ENCODE measurements at regions not wholly inside any gene's neighbourhood (a gene's known extent, or its start where the extent isn't known, plus 50 kb on each side); places are given as distances from the start of the nearest gene placed in this dataset.
"Not testable (repeated sequence)": the region's sequence is repeated elsewhere in the genome, so short reads cannot be mapped to it uniquely, and the experiment has no call there.

DNA sequence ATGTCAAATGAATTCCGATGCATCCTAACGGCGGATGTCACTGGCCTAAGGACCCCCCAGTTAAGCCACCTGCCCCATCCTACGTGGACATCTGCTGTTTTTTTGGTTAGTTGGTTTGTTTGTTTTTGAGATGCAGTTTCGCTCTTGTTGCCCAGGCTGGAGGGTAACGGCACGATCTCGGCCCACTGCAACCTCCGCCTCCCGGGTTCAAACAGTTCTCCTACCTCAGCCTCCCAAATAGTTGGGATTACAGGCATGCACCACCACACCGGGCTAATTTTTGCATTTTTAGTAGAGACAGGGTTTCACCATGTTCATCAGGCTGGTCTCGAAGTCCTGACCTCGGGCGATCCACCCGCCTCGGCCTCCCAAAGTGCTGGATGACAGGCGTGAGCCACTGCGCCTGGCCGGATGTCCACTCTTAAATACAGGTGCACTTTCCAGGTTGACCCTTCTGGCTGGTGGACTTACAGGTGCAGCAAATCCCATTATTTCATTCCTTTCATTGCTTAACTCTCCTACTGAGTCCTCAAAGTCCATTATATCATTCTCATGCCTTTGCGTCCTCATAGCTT lies 206.2 kb downstream of the CRLF2 start:
- DNase-seq: no peak

DNA sequence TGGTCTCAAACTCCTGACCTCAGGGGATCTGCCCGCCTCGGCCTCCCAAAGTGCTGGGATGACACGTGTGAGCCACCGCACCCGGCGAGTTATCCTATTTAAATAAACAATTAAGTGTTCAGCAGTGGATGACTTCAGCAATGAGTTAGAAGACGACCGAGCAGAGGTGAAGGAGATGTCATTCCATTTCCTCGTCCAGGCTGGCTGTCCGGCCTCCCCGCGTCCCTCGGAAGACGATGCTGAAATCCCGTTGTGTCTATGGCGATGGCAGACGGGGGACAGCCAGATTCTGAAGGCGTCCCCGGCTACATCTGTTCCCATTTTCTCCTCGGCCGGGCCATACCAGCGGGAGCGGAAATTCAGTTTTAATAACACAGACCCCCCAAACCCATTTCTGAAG lies 209.8 kb downstream of the CRLF2 start:
- DNase-seq: no peak

DNA sequence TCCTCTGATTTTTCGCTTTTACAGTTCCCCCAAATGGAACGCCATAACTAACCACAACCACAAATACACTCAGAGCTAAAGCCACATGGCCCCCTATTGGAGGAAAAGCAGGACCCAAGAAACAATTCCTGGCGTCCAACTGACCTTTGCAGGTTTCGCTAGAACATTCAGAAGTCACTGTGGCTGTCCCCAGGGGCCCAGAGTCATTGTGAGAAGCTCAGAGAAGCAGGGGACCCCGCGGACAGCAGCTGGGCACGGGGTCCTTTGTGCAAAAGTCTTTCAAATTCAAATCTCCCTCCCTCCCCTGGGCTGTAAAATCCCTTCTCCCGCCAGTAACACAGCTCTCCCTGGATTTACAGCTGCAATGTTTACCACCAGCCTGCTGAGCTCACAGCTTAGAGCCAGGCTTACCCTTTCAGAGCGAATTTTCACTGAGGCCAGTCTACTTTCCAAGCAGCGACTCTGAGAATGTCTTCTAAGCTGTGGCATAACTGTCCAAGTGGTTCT lies 214.8 kb downstream of the CRLF2 start:
- DNase-seq: no peak

DNA sequence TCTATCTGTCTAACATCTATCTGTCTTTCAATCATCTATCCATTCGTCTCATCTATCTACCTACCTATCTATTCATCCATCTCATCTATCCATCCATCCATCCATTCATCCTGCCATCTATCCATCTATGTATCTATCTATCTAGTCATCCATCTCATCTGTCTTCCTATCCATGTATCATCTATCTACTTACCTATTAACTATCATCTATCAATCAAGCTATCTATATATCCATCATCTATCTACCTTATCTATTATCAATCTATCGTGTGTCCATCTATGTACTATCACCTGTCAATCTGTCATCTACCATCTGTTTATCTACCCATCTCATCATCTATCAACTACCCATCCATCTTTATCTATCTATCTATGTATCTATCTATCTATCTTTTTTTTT lies 217.7 kb downstream of the CRLF2 start:
- DNase-seq: no peak

DNA sequence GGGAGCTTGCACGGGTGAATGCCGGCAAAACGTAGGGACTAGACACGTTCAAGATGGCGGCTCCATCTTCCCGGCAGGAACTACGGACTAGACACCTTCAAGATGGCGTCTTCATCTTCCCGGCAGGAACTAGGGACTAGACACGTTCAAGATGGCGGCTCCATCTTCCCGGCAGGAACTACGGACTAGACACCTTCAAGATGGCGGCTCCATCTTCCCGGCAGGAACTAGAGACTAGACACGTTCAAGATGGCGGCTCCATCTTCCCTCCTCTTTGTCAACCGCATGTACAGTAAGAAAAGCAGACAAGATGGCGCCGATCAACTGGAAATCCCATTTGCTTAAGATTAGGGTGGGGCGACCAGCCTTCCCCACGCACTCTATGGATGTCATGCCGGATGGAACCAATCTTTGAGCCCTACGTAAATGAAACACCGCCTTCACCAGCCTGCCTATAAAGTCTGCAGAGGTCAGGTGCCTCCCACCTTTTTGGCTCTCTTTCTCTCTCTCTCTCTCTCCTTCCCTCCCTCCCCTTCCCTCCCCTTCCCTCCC lies 222.4 kb downstream of the CRLF2 start:
- peak; percentile 77 to 97 for DNase-seq

DNA sequence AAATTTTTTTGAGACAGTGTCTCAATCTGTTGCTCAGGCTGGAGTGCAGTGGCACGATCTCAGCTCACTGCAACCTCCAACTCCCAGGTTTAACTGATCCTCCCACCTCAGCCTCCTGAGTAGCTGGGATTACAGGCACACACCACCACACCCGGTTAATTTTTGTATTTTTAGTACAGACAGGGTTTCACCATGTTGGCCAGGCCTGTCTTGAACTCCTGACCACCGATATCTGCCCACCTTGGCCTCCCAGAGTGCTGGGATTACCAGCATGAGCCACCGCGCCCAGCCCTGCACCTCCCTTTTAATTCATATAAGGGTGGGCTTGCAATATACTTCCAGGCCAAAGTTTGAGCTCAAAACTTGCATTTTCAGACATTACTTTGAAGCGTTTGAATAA lies 223.9 kb downstream of the CRLF2 start:
- not testable (repeated sequence) for DNase-seq

DNA sequence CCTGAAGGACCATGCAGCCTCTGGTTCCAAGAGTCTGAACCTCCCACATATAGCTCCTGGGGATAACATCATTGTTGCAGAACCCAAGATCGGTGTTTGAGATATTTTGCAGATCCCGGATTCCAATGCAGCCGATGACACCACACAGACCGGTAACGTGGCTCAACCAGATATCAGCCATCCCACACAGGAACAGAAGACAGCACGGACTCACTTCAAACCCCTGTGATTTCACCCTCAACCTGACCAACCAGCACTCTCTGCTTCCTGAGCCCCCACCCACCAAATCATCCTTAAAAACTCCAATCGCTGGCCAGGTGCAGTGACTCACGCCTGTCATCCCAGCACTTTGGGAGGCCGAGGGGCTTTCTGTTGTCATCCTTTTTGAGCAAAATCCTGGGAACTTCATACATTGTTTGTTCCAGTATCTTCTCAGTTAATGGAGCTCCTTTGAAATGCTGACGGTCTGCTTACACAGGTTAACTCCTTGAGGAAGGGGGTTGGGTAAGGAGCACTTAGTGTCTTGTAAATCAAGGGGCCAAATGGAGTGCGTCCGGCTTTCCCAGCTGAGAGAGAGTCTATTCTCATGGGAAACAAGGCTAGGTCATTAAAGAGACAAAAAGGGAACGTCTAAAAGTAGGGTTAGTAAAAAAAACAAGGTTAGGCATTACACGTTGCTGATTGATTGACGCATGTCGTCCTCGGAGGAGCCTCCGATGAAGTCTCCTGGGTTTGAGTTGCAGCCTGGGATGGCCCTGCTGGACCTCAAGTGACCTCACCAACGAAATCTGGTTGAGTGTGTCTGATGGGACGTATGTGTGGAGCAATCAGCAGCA lies 230.4 kb downstream of the CRLF2 start:
- no peak for DNase-seq

DNA sequence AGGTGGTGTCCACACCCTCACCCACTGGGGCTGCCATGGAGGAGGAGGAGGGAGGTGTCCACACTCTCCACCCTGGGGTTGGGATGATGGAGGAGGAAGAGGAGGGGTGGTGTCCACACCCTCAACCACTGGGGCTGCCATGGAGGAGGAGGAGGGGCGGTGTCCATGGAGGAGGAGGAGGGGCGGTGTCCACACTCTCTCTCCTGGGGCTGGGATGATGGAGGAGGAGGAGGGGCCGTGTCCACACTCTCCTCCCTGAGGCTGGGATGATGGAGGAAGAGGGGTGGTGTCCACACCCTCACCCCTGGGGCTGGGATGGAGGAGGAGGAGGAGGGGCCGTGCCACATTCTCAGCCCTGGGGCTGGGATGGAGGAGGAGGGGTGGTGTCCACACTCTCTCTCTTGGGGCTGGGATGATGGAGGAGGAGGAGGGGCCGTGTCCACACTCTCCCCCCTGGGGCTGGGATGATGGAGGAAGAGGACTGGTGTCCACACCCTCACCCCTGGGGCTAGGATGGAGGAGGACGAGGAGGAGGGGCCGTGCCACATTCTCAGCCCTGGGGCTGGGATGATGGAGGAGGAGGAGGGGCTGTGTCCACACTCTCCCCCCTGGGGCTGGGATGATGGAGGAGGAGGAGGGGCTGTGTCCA lies 231.7 kb downstream of the CRLF2 start:
- DNase-seq: no peak

DNA sequence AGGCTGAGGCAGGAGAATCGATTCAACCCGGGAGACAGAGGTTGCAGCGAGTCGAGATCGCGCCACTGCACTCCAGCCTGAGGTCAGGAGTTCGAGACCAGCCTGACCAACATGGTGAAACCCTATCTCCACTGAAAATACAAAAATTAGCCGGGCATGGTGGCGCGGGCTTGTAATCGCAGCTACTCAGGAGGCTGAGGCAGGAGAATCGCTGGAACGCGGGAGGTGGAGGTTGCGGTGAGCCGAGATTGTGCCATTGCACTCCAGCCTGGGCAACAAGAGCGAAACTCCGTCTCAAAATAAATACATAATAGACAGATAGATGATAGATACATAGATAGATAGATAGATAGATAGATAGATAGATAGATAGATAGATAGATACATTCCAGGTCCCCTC lies 233.3 kb downstream of the CRLF2 start:
- DNase-seq: not testable (repeated sequence)

DNA sequence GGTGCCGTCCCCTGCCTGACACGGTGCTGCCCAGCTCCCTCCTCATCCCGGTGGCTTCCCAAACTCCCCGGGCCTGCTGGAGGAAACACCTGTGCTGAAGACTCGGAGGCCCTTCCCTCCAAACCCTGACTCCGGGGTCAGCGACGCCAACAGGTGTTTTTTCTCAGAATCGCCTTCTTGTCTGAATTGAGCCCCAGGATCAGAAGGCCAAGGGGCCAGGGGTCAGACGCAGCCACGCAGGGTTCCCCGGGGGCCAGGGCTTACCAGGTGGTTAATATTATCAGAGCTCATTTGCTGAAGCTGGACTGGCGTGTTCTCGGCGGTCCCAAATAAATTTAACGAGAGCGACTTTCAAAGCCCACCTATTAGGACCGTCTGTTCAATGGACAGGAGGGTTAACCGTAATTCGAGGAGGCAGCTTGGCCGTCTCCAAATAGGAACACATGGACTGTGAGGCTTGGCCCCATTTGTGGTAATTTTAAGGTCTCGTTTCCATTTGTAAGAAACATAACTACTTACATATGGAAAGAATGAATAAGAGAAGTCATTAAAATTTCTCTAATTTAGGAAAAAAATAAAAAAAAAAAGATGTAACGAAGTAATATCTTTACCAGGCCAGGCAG lies 239.3 kb downstream of the CRLF2 start:
- no peak for DNase-seq

DNA sequence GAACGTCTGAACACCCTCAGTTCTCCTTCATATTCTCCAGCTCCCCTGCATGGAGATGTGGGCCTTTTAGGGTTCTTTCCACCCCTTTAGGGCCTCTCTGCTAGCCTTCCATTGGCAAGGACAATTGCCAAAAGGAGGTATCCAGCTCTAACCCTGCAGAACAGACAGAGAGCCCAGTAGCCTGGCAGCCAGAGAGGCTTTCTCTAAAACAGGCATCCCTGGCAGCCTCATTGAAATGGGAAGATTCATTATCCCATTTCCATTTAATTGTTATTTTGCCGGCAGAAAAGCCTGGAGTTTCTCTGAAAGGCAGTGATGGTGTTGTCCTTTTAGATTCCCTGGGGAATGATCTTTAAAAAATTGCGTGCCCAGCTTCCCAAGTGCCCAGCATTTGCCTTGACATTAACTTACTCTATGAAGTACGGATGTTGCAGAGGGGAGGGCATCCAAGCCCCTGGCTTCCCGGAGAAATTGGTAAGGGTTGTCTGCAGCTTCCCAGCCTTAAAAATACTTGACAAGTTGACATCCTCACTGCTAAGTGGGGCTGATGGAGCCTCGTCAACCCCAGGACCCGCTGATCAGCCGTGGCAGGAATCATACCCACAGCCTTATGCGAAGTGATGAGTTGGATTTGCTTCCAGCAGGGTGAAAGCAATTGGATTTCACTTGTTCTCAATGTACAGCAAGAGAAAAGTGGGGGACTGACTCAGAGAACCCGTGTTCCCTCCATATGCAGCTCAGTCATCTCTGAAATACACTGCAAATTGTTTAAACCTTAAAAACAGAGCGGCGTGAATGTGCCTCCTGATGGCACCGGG lies 244.1 kb downstream of the CRLF2 start:
- DNase-seq: no peak

DNA sequence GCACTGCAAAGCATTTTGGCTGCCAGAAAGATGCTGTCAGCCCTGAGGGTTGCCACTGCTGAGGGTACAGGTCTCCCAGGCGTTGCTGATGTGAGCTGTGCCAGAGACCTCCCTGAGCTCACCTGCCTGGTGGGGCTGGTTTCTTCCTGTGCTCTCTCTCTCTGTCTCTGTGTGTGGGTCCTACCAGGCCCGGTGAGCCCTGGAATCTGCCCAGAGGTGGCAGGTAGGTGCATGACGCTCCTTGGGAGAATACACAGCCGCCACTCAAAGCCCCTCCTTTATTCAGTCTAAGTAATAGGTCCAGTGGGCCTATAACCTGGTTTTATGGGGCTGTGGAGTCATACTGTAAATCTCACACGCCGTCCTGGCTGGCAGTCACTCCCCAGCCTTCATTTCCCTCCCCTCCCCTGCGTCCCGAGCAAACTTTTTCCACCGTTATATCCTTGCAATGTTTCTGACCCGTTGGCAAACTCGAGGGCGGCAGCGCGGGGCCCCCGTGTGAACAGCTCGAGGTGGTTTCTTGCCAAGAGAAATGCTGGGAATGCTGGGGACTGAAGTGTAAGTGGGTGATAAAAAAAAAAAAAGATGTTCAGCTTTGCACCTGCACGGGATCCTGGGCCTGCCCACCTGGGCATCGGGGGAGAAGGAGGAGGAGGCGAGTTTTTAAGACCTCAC lies 245.9 kb downstream of the CRLF2 start:
- no peak for DNase-seq

DNA sequence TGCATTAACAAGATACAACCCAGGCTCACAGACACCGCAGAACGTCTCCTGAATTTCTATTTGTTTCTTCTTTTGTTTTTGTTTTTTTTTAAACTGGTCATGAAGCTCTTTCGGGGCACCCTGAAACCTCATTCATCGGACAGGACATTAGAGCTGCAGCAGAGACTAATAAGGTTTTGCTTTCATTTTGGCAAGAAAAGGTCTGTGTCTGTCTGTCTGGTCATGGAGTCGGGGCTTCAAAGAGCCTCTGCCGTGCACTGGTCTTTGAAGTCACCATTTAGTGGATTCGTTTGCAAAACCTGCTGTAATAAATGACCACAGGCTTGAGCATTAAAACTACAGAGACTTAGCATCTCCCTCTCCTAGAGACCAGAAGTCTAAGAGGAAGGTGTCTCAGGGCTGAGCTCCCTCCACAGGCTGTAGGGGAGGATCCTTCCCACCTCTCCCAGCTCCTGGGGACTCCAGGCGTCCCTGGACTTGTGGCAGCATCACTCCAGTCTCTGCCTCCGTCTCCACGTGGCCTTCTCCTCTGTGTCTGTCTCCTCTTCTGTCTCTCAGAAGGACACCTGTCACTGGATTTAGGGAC lies 247.5 kb downstream of the CRLF2 start:
- no peak for DNase-seq

DNA sequence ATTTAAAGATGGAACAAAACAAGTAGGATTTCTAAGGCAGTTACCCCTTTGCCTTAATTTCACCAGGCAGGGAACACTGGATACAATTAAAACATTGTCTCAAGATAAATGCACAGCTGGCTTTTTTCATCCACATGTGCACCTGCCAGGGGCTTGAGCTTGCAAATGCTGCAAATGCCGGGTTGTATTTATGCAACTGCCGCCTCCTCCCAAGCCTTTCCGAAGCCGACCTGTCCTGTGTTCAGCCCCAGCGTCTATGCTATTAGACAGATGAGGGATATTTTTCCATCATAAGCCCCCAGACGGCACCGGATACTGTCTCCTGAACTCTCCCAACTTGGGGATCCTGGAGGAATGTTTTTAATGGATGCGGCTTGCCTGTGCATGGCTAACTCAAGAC lies 251.6 kb downstream of the CRLF2 start:
- DNase-seq: no peak

DNA sequence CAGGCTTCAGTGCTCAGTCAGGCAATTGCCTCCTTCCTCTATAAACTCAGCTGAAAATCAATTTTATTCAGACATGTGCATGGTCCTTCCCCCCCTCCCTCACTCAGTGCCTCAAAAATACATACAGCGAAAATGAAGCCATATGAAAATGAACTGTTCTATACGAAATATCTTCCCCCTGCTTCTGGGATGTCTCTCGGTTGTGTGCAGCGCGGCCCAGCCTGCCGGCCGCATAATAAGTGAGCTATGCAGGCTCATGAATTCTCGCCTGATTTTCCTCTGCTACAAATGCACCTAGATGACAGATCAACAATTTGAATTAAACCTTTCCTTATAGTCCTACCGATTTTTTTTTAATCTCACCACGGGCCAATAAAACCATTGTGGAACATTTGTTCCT lies 252.9 kb downstream of the CRLF2 start:
- no peak for DNase-seq

DNA sequence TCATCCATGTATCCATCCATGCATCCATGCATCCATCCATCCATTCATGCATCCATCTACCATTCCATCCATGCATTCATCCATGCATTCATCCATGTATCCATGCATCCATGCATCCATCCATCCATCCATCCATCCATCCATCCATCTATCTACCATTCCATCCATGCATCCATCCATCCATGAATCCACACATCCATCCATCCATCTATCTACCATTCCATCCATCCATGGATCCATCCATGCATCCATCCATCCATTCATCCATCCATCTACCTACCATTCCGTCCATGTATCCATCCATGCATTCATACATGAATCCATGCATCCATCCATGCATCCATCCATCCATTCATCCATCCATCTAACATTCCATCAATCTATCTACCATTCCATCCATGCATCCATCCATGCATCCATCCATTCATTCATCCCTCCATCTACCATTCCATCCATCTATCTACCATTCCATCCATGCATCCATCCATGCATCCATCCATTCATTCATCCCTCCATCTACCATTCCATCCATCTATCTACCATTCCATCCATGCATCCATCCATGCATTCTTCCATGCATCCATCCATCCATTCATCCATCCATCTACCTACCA lies 257.2 kb downstream of the CRLF2 start:
- not testable (repeated sequence) for DNase-seq

DNA sequence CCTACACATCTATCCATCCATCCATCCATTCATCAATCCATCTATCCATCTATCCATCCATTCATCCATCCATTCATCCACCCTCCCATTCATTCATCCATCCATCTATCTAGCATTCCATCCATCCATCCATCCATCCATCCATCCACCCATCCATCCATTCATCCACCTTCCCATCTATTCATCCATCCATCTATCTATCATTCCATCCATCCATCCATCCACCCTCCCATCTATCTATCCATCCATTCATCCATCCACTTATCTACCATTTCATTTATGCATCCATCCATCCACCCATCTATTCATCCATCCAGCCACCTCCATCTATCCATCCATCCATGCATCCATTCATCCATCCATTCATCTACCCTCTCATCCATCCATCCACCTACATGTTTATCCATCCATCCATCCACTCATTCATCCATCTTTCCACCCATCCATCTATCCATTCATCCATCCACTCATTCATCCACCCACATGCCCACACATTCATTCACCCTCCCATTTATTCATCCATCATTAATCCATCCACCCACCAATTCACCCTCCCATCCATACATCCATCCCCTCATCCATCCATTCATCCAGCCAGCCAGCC lies 258.5 kb downstream of the CRLF2 start:
- no peak for DNase-seq

DNA sequence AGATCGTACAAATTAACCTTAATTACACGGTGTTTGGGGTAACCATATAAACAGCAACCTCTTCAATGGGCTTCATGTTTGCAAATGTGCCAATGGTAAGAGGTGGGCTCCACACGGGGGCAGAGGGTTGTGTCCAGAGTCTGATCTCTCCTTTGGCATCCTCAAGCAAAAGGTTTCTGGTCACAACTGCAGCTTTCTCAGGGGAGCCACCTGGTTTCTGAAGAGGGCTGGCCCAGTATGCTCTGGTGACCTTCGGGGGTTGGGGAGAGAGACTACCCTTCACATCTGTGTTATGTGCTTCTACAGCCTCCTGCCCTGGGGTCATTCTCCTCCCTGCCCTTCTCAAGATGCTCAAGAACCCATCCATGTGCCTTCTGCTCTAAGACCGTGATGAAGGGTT lies 259.6 kb downstream of the CRLF2 start:
- DNase-seq: no peak

DNA sequence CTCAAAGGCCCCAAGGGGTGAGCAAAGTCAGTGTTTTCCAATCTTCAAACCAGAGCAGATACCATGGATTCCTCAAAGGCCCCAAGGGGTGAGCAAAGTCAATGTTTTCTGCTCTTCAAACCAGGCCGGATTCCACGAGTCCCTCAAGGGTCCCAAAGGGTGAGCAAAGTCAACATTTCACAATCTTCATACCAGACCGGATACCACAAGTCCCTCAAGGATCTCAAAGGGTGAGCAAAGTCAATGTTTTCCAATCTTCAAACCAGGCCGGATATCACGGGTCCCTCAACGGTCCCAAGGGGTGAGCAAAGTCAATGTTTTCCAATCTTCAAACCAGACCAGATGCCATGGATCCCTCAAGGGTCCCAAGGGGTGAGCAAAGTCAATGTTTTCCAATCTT lies 265.2 kb downstream of the CRLF2 start:
- DNase-seq: not testable (repeated sequence)

DNA sequence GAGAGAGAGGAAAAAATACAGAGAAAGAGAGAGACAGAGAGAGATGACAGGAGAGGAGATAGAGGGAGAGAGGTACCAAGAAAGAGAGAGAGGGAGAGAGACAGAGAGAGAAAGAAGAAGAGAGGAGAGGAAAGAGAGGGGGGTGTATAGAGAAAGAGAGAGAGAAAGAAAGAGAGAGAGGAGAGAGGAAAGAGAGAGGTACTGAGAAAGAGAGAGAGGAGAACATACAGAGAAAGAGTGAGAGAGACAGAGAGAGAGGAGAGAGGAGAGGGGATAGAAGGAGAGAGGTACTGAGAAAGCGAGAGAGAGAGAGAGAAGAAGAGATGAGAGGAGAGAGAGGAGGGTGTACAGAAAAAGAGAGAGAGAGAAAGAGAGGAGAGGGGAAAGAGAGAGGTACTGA lies 269.4 kb downstream of the CRLF2 start:
- no peak for DNase-seq
